Esophagus squamous epithelium (tissue), 4 donors: ENCODE measurements at regions not wholly inside any gene's neighbourhood (a gene's known extent, or its start where the extent isn't known, plus 50 kb on each side); places are given as distances from the start of the nearest gene placed in this dataset.

ENCODE experiments used
- POLR2A ChIP-seq, 4 donors: fragments of 450-650 bp; IDR thresholded peaks; one replicate each; pipeline ENCODE4 v1.6.1; 2017; ENCODE audit warnings: antibody characterized with exemption in 4 of 4, mild to moderate bottlenecking in 4 of 4, moderate library complexity in 3 of 4
- TF ChIP-seq, protein P1 (sequence below), 6 experiments: fragments of 450-650 bp in 4 of 6; fragments of 200-600 bp in 2 of 6; sonication (generic) in 2 of 6; IDR thresholded peaks; one replicate each; pipeline ENCODE4 v1.5.1; 2016 to 2019; ENCODE audit warnings: antibody characterized with exemption in 6 of 6, mild to moderate bottlenecking in 4 of 6, moderate library complexity in 4 of 6

DNA sequence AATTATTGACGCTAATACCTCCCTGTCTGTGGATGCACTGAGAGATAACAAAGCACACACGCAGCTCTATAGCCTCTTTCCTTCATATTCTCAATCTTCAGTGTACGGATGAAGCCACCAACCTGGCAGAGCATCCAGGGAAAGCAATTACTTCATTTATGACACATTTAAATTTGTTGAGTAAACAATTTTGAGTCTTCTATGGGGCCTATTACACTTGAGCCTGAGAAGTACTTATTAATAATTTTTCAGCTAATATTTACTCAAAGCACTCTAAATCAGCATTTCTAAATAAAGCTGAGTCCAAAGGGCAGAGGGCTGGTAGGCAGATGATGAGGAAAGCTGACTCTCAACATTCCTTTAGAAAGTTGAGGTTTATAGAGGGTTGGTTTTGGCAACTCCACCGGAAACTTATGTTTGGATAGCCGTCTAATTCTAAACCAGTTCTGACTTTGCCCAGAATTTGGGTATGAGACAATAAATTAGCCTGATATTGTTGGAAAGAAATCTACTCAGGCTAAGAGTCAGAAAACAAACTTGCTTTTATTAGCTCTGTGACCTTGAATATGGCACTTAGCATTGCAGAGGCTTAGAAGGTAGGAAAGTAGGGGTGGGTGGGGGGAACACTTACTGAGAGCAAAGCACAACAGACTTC lies 643.5 kb downstream of the CDH11 start:
- TF ChIP-seq, protein P1, sequence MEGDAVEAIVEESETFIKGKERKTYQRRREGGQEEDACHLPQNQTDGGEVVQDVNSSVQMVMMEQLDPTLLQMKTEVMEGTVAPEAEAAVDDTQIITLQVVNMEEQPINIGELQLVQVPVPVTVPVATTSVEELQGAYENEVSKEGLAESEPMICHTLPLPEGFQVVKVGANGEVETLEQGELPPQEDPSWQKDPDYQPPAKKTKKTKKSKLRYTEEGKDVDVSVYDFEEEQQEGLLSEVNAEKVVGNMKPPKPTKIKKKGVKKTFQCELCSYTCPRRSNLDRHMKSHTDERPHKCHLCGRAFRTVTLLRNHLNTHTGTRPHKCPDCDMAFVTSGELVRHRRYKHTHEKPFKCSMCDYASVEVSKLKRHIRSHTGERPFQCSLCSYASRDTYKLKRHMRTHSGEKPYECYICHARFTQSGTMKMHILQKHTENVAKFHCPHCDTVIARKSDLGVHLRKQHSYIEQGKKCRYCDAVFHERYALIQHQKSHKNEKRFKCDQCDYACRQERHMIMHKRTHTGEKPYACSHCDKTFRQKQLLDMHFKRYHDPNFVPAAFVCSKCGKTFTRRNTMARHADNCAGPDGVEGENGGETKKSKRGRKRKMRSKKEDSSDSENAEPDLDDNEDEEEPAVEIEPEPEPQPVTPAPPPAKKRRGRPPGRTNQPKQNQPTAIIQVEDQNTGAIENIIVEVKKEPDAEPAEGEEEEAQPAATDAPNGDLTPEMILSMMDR (IDR thresholded peaks at IDR 0.05), result no peak
- TF ChIP-seq POLR2A (IDR thresholded peaks at IDR 0.05), result no peak
